Keratinocyte (primary cell): ENCODE measurements at regions not wholly inside any gene's neighbourhood (a gene's known extent, or its start where the extent isn't known, plus 50 kb on each side); places are given as distances from the start of the nearest gene placed in this dataset.

Experiments
- DNase-seq: peaks from one replicate; pipeline ENCODE4 v3.0.0-alpha.2; 2011; ENCODE audit warnings: low read depth, missing footprints, low spot score
- FAIRE-seq: peaks from 2 replicates; lab custom pipeline; 2011; peaks lifted over from hg19 to GRCh38; lab: Jason Lieb, UNC
- H2AFZ ChIP-seq: 2 replicates; pipeline ENCODE4 v1.6.0; 2012; ENCODE audit warnings: low read length, control low read depth, inconsistent platforms; ENCODE audit not compliant: control insufficient read depth
- H3K27ac ChIP-seq: 2 replicates; pipeline ENCODE4 v1.5.1; 2011; ENCODE audit warnings: low read length; ENCODE audit not compliant: control insufficient read depth, insufficient read depth
- H3K27me3 ChIP-seq: 3 replicates; pipeline ENCODE4 v1.6.0; 2011; ENCODE audit warnings: low read length; ENCODE audit not compliant: control insufficient read depth, insufficient read depth; ENCODE audit errors: extremely low read depth
- H3K36me3 ChIP-seq, 2 experiments: 2 replicates in 1 of 2; 3 replicates in 1 of 2; pipeline ENCODE4 v1.5.1; 2011; ENCODE audit warnings: low read length in 2 of 2, mild to moderate bottlenecking in 1 of 2; ENCODE audit not compliant: control insufficient read depth in 2 of 2, insufficient read depth in 2 of 2; ENCODE audit errors: extremely low read depth in 1 of 2
- H3K4me1 ChIP-seq: 3 replicates; pipeline ENCODE4 v1.5.1; 2011; ENCODE audit warnings: low read length; ENCODE audit not compliant: control insufficient read depth, insufficient read depth; ENCODE audit errors: extremely low read depth
- H3K4me2 ChIP-seq: 3 replicates; pipeline ENCODE4 v1.6.0; 2011; ENCODE audit warnings: low read depth, low read length; ENCODE audit not compliant: control insufficient read depth, insufficient read depth; ENCODE audit errors: extremely low read depth
- H3K4me3 ChIP-seq, 3 experiments: fragments of 200-600 bp in 1 of 3; sonication (generic) in 1 of 3; 2 replicates in 2 of 3; 3 replicates in 1 of 3; pipeline ENCODE4 v1.5.1; 2011 to 2016; ENCODE audit warnings: low read length in 3 of 3, mild to moderate bottlenecking in 3 of 3, control low read depth in 2 of 3, inconsistent platforms in 1 of 3, low read depth in 1 of 3, mixed read lengths in 1 of 3, mixed run types in 1 of 3, moderate library complexity in 1 of 3; ENCODE audit not compliant: control insufficient read depth in 2 of 3, insufficient read depth in 2 of 3; ENCODE audit errors: extremely low read depth in 1 of 3
- H3K79me2 ChIP-seq: 2 replicates; pipeline ENCODE4 v1.6.0; 2012; ENCODE audit warnings: low read length; ENCODE audit not compliant: control insufficient read depth, insufficient read depth
- H3K9ac ChIP-seq: 3 replicates; pipeline ENCODE4 v1.6.0; 2011; ENCODE audit warnings: low read length; ENCODE audit not compliant: control insufficient read depth, insufficient read depth; ENCODE audit errors: extremely low read depth
- H3K9me1 ChIP-seq: 3 replicates; pipeline ENCODE4 v1.6.0; 2011; ENCODE audit warnings: low read length; ENCODE audit not compliant: control insufficient read depth, insufficient read depth; ENCODE audit errors: extremely low read depth
- H3K9me3 ChIP-seq: 2 replicates; pipeline ENCODE4 v1.5.1; 2012; ENCODE audit warnings: low read depth, low read length; ENCODE audit not compliant: control insufficient read depth
- H4K20me1 ChIP-seq: 3 replicates; pipeline ENCODE4 v1.6.0; 2011; ENCODE audit warnings: low read length; ENCODE audit not compliant: control insufficient read depth, insufficient read depth; ENCODE audit errors: extremely low read depth
- CTCF ChIP-seq, 3 experiments: IDR thresholded peaks in 1 of 3; conservative IDR thresholded peaks in 1 of 3; optimal IDR thresholded peaks in 1 of 3; 2 replicates in 2 of 3; 3 replicates in 1 of 3; pipeline versions ENCODE3 to v1.5.1; 2011; ENCODE audit warnings: low read length in 3 of 3, mild to moderate bottlenecking in 3 of 3, moderate library complexity in 2 of 3, control low read depth in 1 of 3, inconsistent platforms in 1 of 3; ENCODE audit not compliant: insufficient read depth in 2 of 3; ENCODE audit errors: extremely low read depth in 1 of 3
- EZH2 ChIP-seq: IDR thresholded peaks from one replicate; pipeline ENCODE4 v1.6.1; 2012; ENCODE audit warnings: inconsistent platforms, mild to moderate bottlenecking, low read length, moderate library complexity
- dilution Hi-C: fragments of 300-500 bp; cut with MboI; formaldehyde crosslinking; loops from one replicate; pipeline ENCODE4 v1.7.0; 2020; ENCODE audit warnings: low sequenced_read_pairs; ENCODE audit not compliant: extremely low pct_ligation_motif_present

GRCh38 chr7:17521437-17521836 lies 223.0 kb downstream of the AHR start:
- FAIRE-seq (peak; percentile 82), DNase-seq (no peak)
- no peaks in the 10 kb centered on the region for H3K36me3 ChIP-seq
- dilution Hi-C loops, result no loop called here
- H3K27me3 ChIP-seq, result no peaks in the 10 kb centered on the region
- H3K4me2 ChIP-seq, result peak overlapping the region; percentile 56
- peaks cover 19% of the 10 kb centered on the region for H3K4me1 ChIP-seq
- H4K20me1 ChIP-seq, result no peaks in the 10 kb centered on the region
- no peak overlapping the region for H3K4me3 ChIP-seq
- H3K9me1 ChIP-seq, result no peaks in the 10 kb centered on the region
- peak overlapping the region; percentile 46 for H3K27ac ChIP-seq
- H3K79me2 ChIP-seq, result no peaks in the 10 kb centered on the region
- no peaks in the 10 kb centered on the region for H3K9me3 ChIP-seq
- TF ChIP-seq EZH2, result no peak
- TF ChIP-seq CTCF (optimal IDR thresholded peaks at IDR 0.05 in 1 of 3, IDR thresholded peaks at IDR 0.05 in 1 of 3, conservative IDR thresholded peaks at IDR 0.05 in 1 of 3; ENCODE audit: extremely low read depth in 1 of 3, insufficient read depth in 2 of 3, low read length in 3 of 3), result no peak
- peak overlapping the region; percentile 31 for H3K9ac ChIP-seq
- H2AFZ ChIP-seq, result peak overlapping the region; percentile 67

GRCh38 chr7:17523813-17524739 lies 225.6 kb downstream of the AHR start:
- H3K4me2 ChIP-seq, result peak overlapping the region; percentile 13

More at GRCh38 chr7:17523813-17524739, 225.6 kb downstream of the AHR start:
- Histone ChIP-seq H3K9ac (no peak overlapping the region), H3K9me1 (no peaks in the 10 kb centered on the region), H2AFZ (peak overlapping the region; percentile 6), H3K4me3 (no peak overlapping the region), H3K36me3 (no peaks in the 10 kb centered on the region), H3K4me1 (peaks cover 19% of the 10 kb centered on the region), H3K9me3 (no peaks in the 10 kb centered on the region), H3K27ac (peak overlapping the region; percentile 27), H4K20me1 (no peaks in the 10 kb centered on the region), H3K79me2 (no peaks in the 10 kb centered on the region), H3K27me3 (no peaks in the 10 kb centered on the region)
- dilution Hi-C loops, result no loop called here
- peak; percentile 71 for FAIRE-seq
- TF ChIP-seq CTCF (optimal IDR thresholded peaks at IDR 0.05 in 1 of 3, IDR thresholded peaks at IDR 0.05 in 1 of 3, conservative IDR thresholded peaks at IDR 0.05 in 1 of 3; ENCODE audit: extremely low read depth in 1 of 3, insufficient read depth in 2 of 3, low read length in 3 of 3) (no peak), EZH2 (no peak)
- DNase-seq, result no peak
